ENCODE measurements at regions not wholly inside any gene's neighbourhood (a gene's known extent, or its start where the extent isn't known, plus 50 kb on each side); places are given as distances from the start of the nearest gene placed in this dataset.

- dilution Hi-C loops (cut with HindIII; ENCODE audit: low sequenced_read_pairs, unreplicated experiment): no loop called here
- POLR2A ChIA-PET (ENCODE audit: unreplicated experiment): no interaction called here
- peak overlapping the region; percentile 44; the same call in 1 of the 2 replicates for H4K5ac ChIP-seq (ENCODE audit: low read depth, low read length)
- TF ChIP-seq ELK1 (IDR thresholded peaks at IDR 0.05; ENCODE audit: borderline replicate concordance, low read depth, low read length) (no peak), SMC3 (IDR thresholded peaks at IDR 0.05; ENCODE audit: low read depth, low read length) (no peak), RCOR1 (IDR thresholded peaks at IDR 0.05; ENCODE audit: insufficient replicate concordance, low read length) (no peak), POLR2A (IDR thresholded peaks at IDR 0.05; ENCODE audit: low read depth, low read length) (no peak), CEBPB (IDR thresholded peaks at IDR 0.05; ENCODE audit: low read depth, low read length) (no peak), CHD1 (IDR thresholded peaks at IDR 0.05; ENCODE audit: low read depth, low read length) (no peak), CTCF (conservative IDR thresholded peaks at IDR 0.05; ENCODE audit: low read depth, low read length) (no peak), FOS (IDR thresholded peaks at IDR 0.05; ENCODE audit: low read depth, low read length) (no peak), NFE2L2 (IDR thresholded peaks at IDR 0.05; ENCODE audit: low read depth, low read length) (no peak), RAD21 (IDR thresholded peaks at IDR 0.05; ENCODE audit: low read length) (no peak), MAFK (IDR thresholded peaks at IDR 0.05; ENCODE audit: low read depth, low read length) (no peak), MXI1 (IDR thresholded peaks at IDR 0.05; ENCODE audit: borderline replicate concordance, low read depth, low read length) (no peak), USF2 (IDR thresholded peaks at IDR 0.05; ENCODE audit: low read depth, low read length) (no peak), BHLHE40 (IDR thresholded peaks at IDR 0.05; ENCODE audit: low read depth, low read length) (no peak), RFX5 (IDR thresholded peaks at IDR 0.05; ENCODE audit: low read depth, low read length) (no peak), MAZ (IDR thresholded peaks at IDR 0.05; ENCODE audit: borderline replicate concordance, low read depth, low read length) (no peak)
- no peak overlapping the region for H3K14ac ChIP-seq (replicated peaks; ENCODE audit: low read depth, low read length)
- H3K27ac ChIP-seq (ENCODE audit: insufficient read depth, low read length): no peak overlapping the region
- no peak overlapping the region for H2AK5ac ChIP-seq (ENCODE audit: low read depth, low read length)
- intact Hi-C loops (cut with micrococcal nuclease): no loop called here
- no peak overlapping the region for H3K4me3 ChIP-seq (ENCODE audit: insufficient read depth, low read depth, low read length)
- peak overlapping the region; percentile 18; the same call in 1 of the 2 replicates for H2BK20ac ChIP-seq (ENCODE audit: low read depth, low read length)
- H2AFZ ChIP-seq (replicated peaks; ENCODE audit: low read length, poor library complexity): no peak overlapping the region
- H3K56ac ChIP-seq (ENCODE audit: extremely low read depth, insufficient read depth, low read length): no peak overlapping the region
- no peaks in the 10 kb centered on the region for H3K79me1 ChIP-seq (ENCODE audit: low read depth in 1 of 2, low read length in 2 of 2)
- H3K23ac ChIP-seq (ENCODE audit: low read depth, low read length): no peak overlapping the region
- no peak overlapping the region for H3K9ac ChIP-seq (ENCODE audit: low read depth, low read length)
- no peak overlapping the region for H2BK15ac ChIP-seq (ENCODE audit: low read depth, low read length)
- no TSS peak for BruUV-seq (replicated peaks)
- H4K91ac ChIP-seq (ENCODE audit: insufficient read depth, low read depth, low read length): no peak overlapping the region
- no peak overlapping the region for H3K4me2 ChIP-seq (ENCODE audit: low read depth, low read length)
- no peak overlapping the region for H4K8ac ChIP-seq (ENCODE audit: low read depth in 2 of 2, low read length in 2 of 2)
- H3K9me3 ChIP-seq (ENCODE audit: control insufficient read depth, insufficient read depth, low read length): no peaks in the 10 kb centered on the region
- no peak for DNase-seq
- no peak for ATAC-seq (ENCODE audit: low read depth)
- WGBS, 2 experiments (ENCODE audit: extremely low coverage in 2 of 2, insufficient read length in 1 of 2): no CpG with 5 or more reads among the region's 1 CpG
- H3K18ac ChIP-seq (ENCODE audit: low read depth, low read length): peak overlapping the region; percentile 18; the same call in 1 of the 2 replicates
- H3K36me3 ChIP-seq (ENCODE audit: control insufficient read depth, insufficient read depth, low read length): no peaks in the 10 kb centered on the region
- peaks cover 2% of the 10 kb centered on the region; the same call in 1 of the 2 replicates for H3K4me1 ChIP-seq (ENCODE audit: control insufficient read depth, insufficient read depth, low read length)
- CTCF ChIA-PET: no interaction called here
- in situ Hi-C loops (cut with MboI; ENCODE audit: low sequenced_read_pairs): no loop called here
- H3K9me1 ChIP-seq (ENCODE audit: insufficient read depth, low read length): no peaks in the 10 kb centered on the region
- H2AK9ac ChIP-seq (replicated peaks; ENCODE audit: low read depth, low read length, poor library complexity): no peak overlapping the region
- no peaks in the 10 kb centered on the region for H4K20me1 ChIP-seq (ENCODE audit: insufficient read depth, low read length)
- H2BK5ac ChIP-seq (ENCODE audit: low read depth, low read length, poor library complexity, severe bottlenecking): no peak overlapping the region
- H2BK120ac ChIP-seq (ENCODE audit: low read depth, low read length): no peak overlapping the region
- no peaks in the 10 kb centered on the region for H3K27me3 ChIP-seq (ENCODE audit: control insufficient read depth, insufficient read depth, low read length)
- H3K4ac ChIP-seq (ENCODE audit: low read depth, low read length): no peak overlapping the region
Observed at GRCh38 chr7:46076527-46076926, 155.5 kb upstream of the IGFBP3 start.

All from IMR-90 (cell line).